Astrocyte (in vitro differentiated cells and primary cell): ENCODE measurements at regions not wholly inside any gene's neighbourhood (a gene's known extent, or its start where the extent isn't known, plus 50 kb on each side); places are given as distances from the start of the nearest gene placed in this dataset.

ENCODE experiments used
- DNase-seq: peaks from one replicate; pipeline ENCODE4 v3.0.0-alpha.2; 2010; ENCODE audit warnings: low read depth
- FAIRE-seq: peaks from 2 replicates; lab custom pipeline; 2011; peaks lifted over from hg19 to GRCh38; lab: Jason Lieb, UNC
- H2AFZ ChIP-seq: 2 replicates; pipeline ENCODE4 v1.6.0; 2012; ENCODE audit warnings: low read depth, low read length, inconsistent platforms
- H3K27ac ChIP-seq: 2 replicates; pipeline ENCODE4 v1.5.1; 2011; ENCODE audit warnings: low read depth, low read length, inconsistent platforms
- H3K27me3 ChIP-seq: 2 replicates; pipeline ENCODE4 v1.6.0; 2011; ENCODE audit warnings: low read length, inconsistent platforms; ENCODE audit not compliant: insufficient read depth
- H3K36me3 ChIP-seq: 2 replicates; pipeline ENCODE4 v1.5.1; 2011; ENCODE audit warnings: low read length, inconsistent platforms; ENCODE audit not compliant: insufficient read depth
- H3K4me1 ChIP-seq: 2 replicates; pipeline ENCODE4 v1.5.1; 2011; ENCODE audit warnings: low read length, inconsistent platforms; ENCODE audit not compliant: insufficient read depth
- H3K4me2 ChIP-seq: 2 replicates; pipeline ENCODE4 v1.6.0; 2012; ENCODE audit warnings: low read length, inconsistent platforms
- H3K4me3 ChIP-seq: 2 replicates; pipeline ENCODE4 v1.5.1; 2011; ENCODE audit warnings: low read depth, mild to moderate bottlenecking, low read length, inconsistent platforms; ENCODE audit not compliant: insufficient read depth
- H3K79me2 ChIP-seq: 2 replicates; pipeline ENCODE4 v1.6.0; 2012; ENCODE audit warnings: mild to moderate bottlenecking, low read length, inconsistent platforms; ENCODE audit not compliant: insufficient read depth
- H3K9ac ChIP-seq: 2 replicates; pipeline ENCODE4 v1.6.0; 2012; ENCODE audit warnings: mild to moderate bottlenecking, low read length, inconsistent platforms
- H3K9me3 ChIP-seq: 2 replicates; pipeline ENCODE4 v1.5.1; 2012; ENCODE audit warnings: low read depth, mild to moderate bottlenecking, low read length, inconsistent platforms; ENCODE audit not compliant: insufficient read depth
- H4K20me1 ChIP-seq: 2 replicates; pipeline ENCODE4 v1.6.0; 2012; ENCODE audit warnings: low read length, inconsistent platforms; ENCODE audit not compliant: insufficient read depth
- H3K27ac Mint-ChIP-seq: one replicate; pipeline ENCODE4 v1.8.0; 2021; ENCODE audit warnings: mild to moderate bottlenecking, mixed read lengths; ENCODE audit not compliant: unreplicated experiment
- H3K27me3 Mint-ChIP-seq: one replicate; pipeline ENCODE4 v1.8.0; 2021; ENCODE audit warnings: low read depth, mixed read lengths; ENCODE audit not compliant: unreplicated experiment
- H3K36me3 Mint-ChIP-seq: one replicate; pipeline ENCODE4 v1.8.0; 2021; ENCODE audit warnings: low read depth, mixed read lengths; ENCODE audit not compliant: unreplicated experiment
- H3K4me1 Mint-ChIP-seq: one replicate; pipeline ENCODE4 v1.8.0; 2021; ENCODE audit warnings: low read depth, mixed read lengths; ENCODE audit not compliant: unreplicated experiment
- H3K4me3 Mint-ChIP-seq: one replicate; pipeline ENCODE4 v1.8.0; 2021; ENCODE audit warnings: mild to moderate bottlenecking, moderate library complexity, mixed read lengths; ENCODE audit not compliant: unreplicated experiment
- H3K9me3 Mint-ChIP-seq: one replicate; pipeline ENCODE4 v1.8.0; 2021; ENCODE audit warnings: mild to moderate bottlenecking, mixed read lengths; ENCODE audit not compliant: unreplicated experiment
- EZH2 ChIP-seq: IDR thresholded peaks from 2 replicates; pipeline ENCODE4 v1.6.1; 2012; ENCODE audit warnings: mild to moderate bottlenecking, low read length, inconsistent platforms; ENCODE audit not compliant: insufficient read depth
- TF ChIP-seq, protein P1 (sequence below): IDR thresholded peaks from 2 replicates; pipeline ENCODE4 v1.5.1; 2011; ENCODE audit warnings: low read depth, mild to moderate bottlenecking, inconsistent platforms, low read length, moderate library complexity; ENCODE audit not compliant: insufficient read depth

DNA sequence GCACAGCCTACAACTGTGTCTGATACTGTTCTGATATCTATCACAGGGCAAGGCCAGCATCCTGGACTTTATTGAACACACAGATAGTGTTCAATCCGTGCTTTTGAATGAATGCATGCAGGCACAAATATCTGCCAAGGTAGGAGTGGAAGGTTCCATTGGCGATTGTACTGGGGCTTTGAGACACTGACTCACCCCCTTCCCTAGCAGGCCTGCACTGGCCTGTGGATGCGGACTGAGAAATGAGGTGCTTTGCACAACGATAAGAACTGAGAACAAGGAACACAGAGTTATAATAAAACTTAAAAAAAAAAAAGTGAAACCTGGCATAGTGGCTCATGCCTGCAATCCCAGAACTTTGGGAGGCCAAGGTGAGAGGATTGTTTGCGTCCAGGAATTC lies 62.4 kb upstream of the NGF start:
- no peak overlapping the region for H3K27ac Mint-ChIP-seq
- H3K9me3 ChIP-seq = no peaks in the 10 kb centered on the region
- H3K36me3 Mint-ChIP-seq = no peaks in the 10 kb centered on the region
- H3K27me3 ChIP-seq = no peaks in the 10 kb centered on the region
- H3K79me2 ChIP-seq = no peaks in the 10 kb centered on the region
- no peaks in the 10 kb centered on the region for H3K4me1 ChIP-seq
- no peak overlapping the region for H3K4me3 Mint-ChIP-seq
- no peak overlapping the region for H3K4me3 ChIP-seq
- no peaks in the 10 kb centered on the region for H3K36me3 ChIP-seq
- DNase-seq (no peak), FAIRE-seq (no peak)
- no peak overlapping the region for H2AFZ ChIP-seq
- H4K20me1 ChIP-seq = no peaks in the 10 kb centered on the region
- no peak overlapping the region for H3K9ac ChIP-seq
- no peaks in the 10 kb centered on the region for H3K4me1 Mint-ChIP-seq
- no peak overlapping the region for H3K4me2 ChIP-seq
- no peaks in the 10 kb centered on the region for H3K27me3 Mint-ChIP-seq
- no peak overlapping the region for H3K27ac ChIP-seq
- TF ChIP-seq, protein P1, sequence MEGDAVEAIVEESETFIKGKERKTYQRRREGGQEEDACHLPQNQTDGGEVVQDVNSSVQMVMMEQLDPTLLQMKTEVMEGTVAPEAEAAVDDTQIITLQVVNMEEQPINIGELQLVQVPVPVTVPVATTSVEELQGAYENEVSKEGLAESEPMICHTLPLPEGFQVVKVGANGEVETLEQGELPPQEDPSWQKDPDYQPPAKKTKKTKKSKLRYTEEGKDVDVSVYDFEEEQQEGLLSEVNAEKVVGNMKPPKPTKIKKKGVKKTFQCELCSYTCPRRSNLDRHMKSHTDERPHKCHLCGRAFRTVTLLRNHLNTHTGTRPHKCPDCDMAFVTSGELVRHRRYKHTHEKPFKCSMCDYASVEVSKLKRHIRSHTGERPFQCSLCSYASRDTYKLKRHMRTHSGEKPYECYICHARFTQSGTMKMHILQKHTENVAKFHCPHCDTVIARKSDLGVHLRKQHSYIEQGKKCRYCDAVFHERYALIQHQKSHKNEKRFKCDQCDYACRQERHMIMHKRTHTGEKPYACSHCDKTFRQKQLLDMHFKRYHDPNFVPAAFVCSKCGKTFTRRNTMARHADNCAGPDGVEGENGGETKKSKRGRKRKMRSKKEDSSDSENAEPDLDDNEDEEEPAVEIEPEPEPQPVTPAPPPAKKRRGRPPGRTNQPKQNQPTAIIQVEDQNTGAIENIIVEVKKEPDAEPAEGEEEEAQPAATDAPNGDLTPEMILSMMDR = no peak
- TF ChIP-seq EZH2 = no peak
- peaks cover 10% of the 10 kb centered on the region for H3K9me3 Mint-ChIP-seq

DNA sequence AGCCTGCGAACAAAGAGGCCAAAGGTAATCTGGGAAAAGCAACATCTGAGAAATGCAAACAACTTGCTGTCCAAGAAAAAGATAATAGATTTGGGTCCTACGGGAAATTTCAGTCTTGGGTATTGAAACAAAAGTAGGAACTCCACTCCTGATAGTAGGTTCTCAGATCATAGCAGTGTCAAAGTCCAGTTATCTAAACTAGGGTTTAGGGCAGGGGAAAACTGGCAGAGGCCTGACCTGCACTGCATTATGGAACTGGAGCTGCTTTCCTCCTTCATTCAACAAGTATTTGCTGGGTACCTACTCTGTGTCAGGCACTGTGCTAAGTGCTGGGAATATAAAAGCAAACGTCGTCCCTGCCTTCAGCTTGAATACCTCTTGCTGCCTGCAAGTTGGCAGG lies 60.7 kb upstream of the NGF start:
- no peaks in the 10 kb centered on the region for H3K4me1 Mint-ChIP-seq
- H3K4me3 Mint-ChIP-seq = no peak overlapping the region
- H3K9me3 ChIP-seq = no peaks in the 10 kb centered on the region
- peaks cover 10% of the 10 kb centered on the region for H3K9me3 Mint-ChIP-seq
- H2AFZ ChIP-seq = no peak overlapping the region
- H3K79me2 ChIP-seq = no peaks in the 10 kb centered on the region
- no peak overlapping the region for H3K4me3 ChIP-seq
- H3K9ac ChIP-seq = no peak overlapping the region
- H3K4me1 ChIP-seq = no peaks in the 10 kb centered on the region
- H3K27ac ChIP-seq = no peak overlapping the region
- no peaks in the 10 kb centered on the region for H4K20me1 ChIP-seq
- DNase-seq (no peak), FAIRE-seq (no peak)
- no peak overlapping the region for H3K27ac Mint-ChIP-seq
- H3K36me3 ChIP-seq = no peaks in the 10 kb centered on the region
- no peaks in the 10 kb centered on the region for H3K27me3 Mint-ChIP-seq
- H3K27me3 ChIP-seq = no peaks in the 10 kb centered on the region
- no peak overlapping the region for H3K4me2 ChIP-seq
- TF ChIP-seq, protein P1 = no peak
- TF ChIP-seq EZH2 = no peak
- H3K36me3 Mint-ChIP-seq = no peaks in the 10 kb centered on the region
